ENCODE measurements at regions not wholly inside any gene's neighbourhood (a gene's known extent, or its start where the extent isn't known, plus 50 kb on each side); places are given as distances from the start of the nearest gene placed in this dataset.
A peak's percentile ranks its signal among the peaks of the same experiment; 100 is the strongest.
"Not testable (repeated sequence)": the region's sequence is repeated elsewhere in the genome, so short reads cannot be mapped to it uniquely, and the experiment has no call there.

- H3K9me3 ChIP-seq (replicated peaks; ENCODE audit: control insufficient read depth, insufficient read depth, low read length); RAD21 ChIA-PET (ENCODE audit: unreplicated experiment); H3K27ac ChIP-seq (ENCODE audit: control insufficient read depth, insufficient read depth); DNase-seq (ENCODE audit: low read depth, low spot score); H3K79me2 ChIP-seq (ENCODE audit: control insufficient read depth, insufficient read depth, low read length); CTCF ChIA-PET; FAIRE-seq; H2AFZ ChIP-seq (ENCODE audit: control insufficient read depth, low read depth, low read length); H3K4me2 ChIP-seq (ENCODE audit: control insufficient read depth, insufficient read depth); in situ Hi-C loops (cut with MboI); H3K9ac ChIP-seq (ENCODE audit: control insufficient read depth, insufficient read depth, low read length); POLR2A ChIA-PET; intact Hi-C loops (cut with micrococcal nuclease; ENCODE audit: unreplicated experiment); H4K20me1 ChIP-seq (ENCODE audit: control insufficient read depth, insufficient read depth); H3K27me3 ChIP-seq (replicated peaks in 1 of 2; ENCODE audit: control insufficient read depth in 2 of 2, insufficient read depth in 2 of 2, low read length in 1 of 2); H3K4me3 ChIP-seq; BruUV-seq (replicated peaks); SMC1A ChIA-PET (ENCODE audit: uncharacterized antibody, unreplicated experiment); ATAC-seq; H3K4me1 ChIP-seq (ENCODE audit: control insufficient read depth, insufficient read depth, low read length); H3K36me3 ChIP-seq (ENCODE audit: control insufficient read depth in 2 of 2, insufficient read depth in 2 of 2, low read length in 1 of 2): not testable (repeated sequence)
- no CpG with 5 or more reads among the region's 21 CpGs for WGBS (ENCODE audit: insufficient coverage, insufficient replicate concordance, low lambda C conversion rate, missing lambda C conversion rate)
Observed at GRCh38 chr1:149175812-149176211, 72.5 kb upstream of the NBPF9 start.

GRCh38 chr1:149176453-149177316 is 73.3 kb upstream of the NBPF9 start:
- intact Hi-C loops (cut with micrococcal nuclease; ENCODE audit: unreplicated experiment); in situ Hi-C loops (cut with MboI): not testable (repeated sequence)
- peak overlapping the region; percentile 58 for H3K27ac ChIP-seq (ENCODE audit: control insufficient read depth, insufficient read depth)

GRCh38 chr1:149190742-149191141 is 87.4 kb upstream of the NBPF9 start:
- H3K27me3 ChIP-seq (replicated peaks in 1 of 2; ENCODE audit: control insufficient read depth in 2 of 2, insufficient read depth in 2 of 2, low read length in 1 of 2); POLR2A ChIA-PET; SMC1A ChIA-PET (ENCODE audit: uncharacterized antibody, unreplicated experiment); H3K79me2 ChIP-seq (ENCODE audit: control insufficient read depth, insufficient read depth, low read length); H3K36me3 ChIP-seq (ENCODE audit: control insufficient read depth in 2 of 2, insufficient read depth in 2 of 2, low read length in 1 of 2); H3K9me3 ChIP-seq (replicated peaks; ENCODE audit: control insufficient read depth, insufficient read depth, low read length); FAIRE-seq; H4K20me1 ChIP-seq (ENCODE audit: control insufficient read depth, insufficient read depth); intact Hi-C loops (cut with micrococcal nuclease; ENCODE audit: unreplicated experiment); H3K9ac ChIP-seq (ENCODE audit: control insufficient read depth, insufficient read depth, low read length); DNase-seq (ENCODE audit: low read depth, low spot score); ATAC-seq; RAD21 ChIA-PET (ENCODE audit: unreplicated experiment); H3K4me3 ChIP-seq; CTCF ChIA-PET; H3K4me1 ChIP-seq (ENCODE audit: control insufficient read depth, insufficient read depth, low read length); H3K27ac ChIP-seq (ENCODE audit: control insufficient read depth, insufficient read depth); BruUV-seq (replicated peaks); in situ Hi-C loops (cut with MboI); H3K4me2 ChIP-seq (ENCODE audit: control insufficient read depth, insufficient read depth); H2AFZ ChIP-seq (ENCODE audit: control insufficient read depth, low read depth, low read length): not testable (repeated sequence)
- WGBS (ENCODE audit: insufficient coverage, insufficient replicate concordance, low lambda C conversion rate, missing lambda C conversion rate), result 67% methylated on average over 2 of the region's 2 CpGs

More at GRCh38 chr1:149176453-149177316, 73.3 kb upstream of the NBPF9 start:
- H3K79me2 ChIP-seq (ENCODE audit: control insufficient read depth, insufficient read depth, low read length); H3K4me1 ChIP-seq (ENCODE audit: control insufficient read depth, insufficient read depth, low read length); DNase-seq (ENCODE audit: low read depth, low spot score); H3K9me3 ChIP-seq (replicated peaks; ENCODE audit: control insufficient read depth, insufficient read depth, low read length); CTCF ChIA-PET; RAD21 ChIA-PET (ENCODE audit: unreplicated experiment); H3K4me2 ChIP-seq (ENCODE audit: control insufficient read depth, insufficient read depth); H3K9ac ChIP-seq (ENCODE audit: control insufficient read depth, insufficient read depth, low read length); ATAC-seq; FAIRE-seq; H3K27me3 ChIP-seq (replicated peaks in 1 of 2; ENCODE audit: control insufficient read depth in 2 of 2, insufficient read depth in 2 of 2, low read length in 1 of 2); H4K20me1 ChIP-seq (ENCODE audit: control insufficient read depth, insufficient read depth); H3K4me3 ChIP-seq; H3K36me3 ChIP-seq (ENCODE audit: control insufficient read depth in 2 of 2, insufficient read depth in 2 of 2, low read length in 1 of 2); SMC1A ChIA-PET (ENCODE audit: uncharacterized antibody, unreplicated experiment); POLR2A ChIA-PET: not testable (repeated sequence)
- TSS peak; percentile 97 for BruUV-seq (replicated peaks)
- H2AFZ ChIP-seq (ENCODE audit: control insufficient read depth, low read depth, low read length), result peak overlapping the region; percentile 58; the same call in 1 of the 2 replicates
- WGBS (ENCODE audit: insufficient coverage, insufficient replicate concordance, low lambda C conversion rate, missing lambda C conversion rate), result 1% methylated on average over 17 of the region's 68 CpGs
- peak; percentile 43; the same call in 1 of the 2 replicates for TF ChIP-seq BACH1 (IDR thresholded peaks at IDR 0.05; ENCODE audit: borderline replicate concordance)
- 0 out of 2 replicates have a peak, but pooled peaks have one; percentile 38 for TF ChIP-seq IKZF1 (conservative IDR thresholded peaks at IDR 0.05)
- 0 out of 2 replicates have a peak, but pooled peaks have one; percentile 29 for TF ChIP-seq GATAD2B (conservative IDR thresholded peaks at IDR 0.05; ENCODE audit: low read depth)
- TF ChIP-seq POLR2A (IDR thresholded peaks at IDR 0.05; ENCODE audit: low read depth, low read length), result 0 out of 2 replicates have a peak, but pooled peaks have one; percentile 27
- 0 out of 2 replicates have a peak, but pooled peaks have one; percentile 35 for TF ChIP-seq YY1 (IDR thresholded peaks at IDR 0.05; ENCODE audit: low read depth, low read length)
- TF ChIP-seq BMI1 (IDR thresholded peaks at IDR 0.05; ENCODE audit: borderline replicate concordance), result peak; percentile 83
- peak; percentile 84 for TF ChIP-seq MEF2B (IDR thresholded peaks at IDR 0.05; ENCODE audit: partially characterized antibody, poor library complexity, severe bottlenecking)
- TF ChIP-seq IKZF2 (IDR thresholded peaks at IDR 0.05), result peak in 1 of 2 experiments; percentile 14; a peak in 1 of 4 replicates
- TF ChIP-seq DPF2 (IDR thresholded peaks at IDR 0.05), result peak; percentile 41; the same call in 1 of the 2 replicates
- TF ChIP-seq BHLHE40 (IDR thresholded peaks at IDR 0.05; ENCODE audit: borderline replicate concordance in 1 of 2, low read depth in 2 of 2, low read length in 1 of 2), result peak in 1 of 2 experiments; percentile 41; a peak in 1 of 4 replicates
- peak; percentile 21 for TF ChIP-seq RELA (IDR thresholded peaks at IDR 0.05; ENCODE audit: borderline replicate concordance, partially characterized antibody)

Measured in GM12878 (cell line).